ENCODE measurements at regions not wholly inside any gene's neighbourhood (a gene's known extent, or its start where the extent isn't known, plus 50 kb on each side); places are given as distances from the start of the nearest gene placed in this dataset.
"Not testable (repeated sequence)": the region's sequence is repeated elsewhere in the genome, so short reads cannot be mapped to it uniquely, and the experiment has no call there.

DNA sequence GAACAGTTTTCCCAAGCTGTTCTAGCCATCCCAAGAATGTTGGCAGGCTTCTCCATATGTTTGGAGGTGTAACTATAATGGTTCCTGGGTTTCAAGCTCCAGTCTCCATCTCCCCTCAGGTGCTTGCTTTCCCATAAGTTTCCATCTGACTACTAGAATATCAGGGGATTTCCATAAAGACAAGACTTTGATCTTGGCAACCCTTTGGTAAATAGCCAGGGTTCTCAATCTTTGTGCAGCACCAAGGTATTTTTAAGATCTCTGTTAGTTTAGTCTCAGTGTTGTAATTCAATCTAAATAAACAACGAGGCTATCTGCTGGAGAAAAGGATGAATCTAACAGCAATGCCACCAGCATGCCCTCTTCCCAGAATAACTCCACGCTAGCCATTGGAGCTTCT lies 56.7 kb downstream of the PPIAL4G start:
- TF ChIP-seq, protein P1, sequence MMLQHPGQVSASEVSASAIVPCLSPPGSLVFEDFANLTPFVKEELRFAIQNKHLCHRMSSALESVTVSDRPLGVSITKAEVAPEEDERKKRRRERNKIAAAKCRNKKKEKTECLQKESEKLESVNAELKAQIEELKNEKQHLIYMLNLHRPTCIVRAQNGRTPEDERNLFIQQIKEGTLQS (IDR thresholded peaks at IDR 0.05; ENCODE audit: borderline replicate concordance, extremely low read depth, low read depth, low read length), result not testable (repeated sequence)
- TF ChIP-seq, protein P2, sequence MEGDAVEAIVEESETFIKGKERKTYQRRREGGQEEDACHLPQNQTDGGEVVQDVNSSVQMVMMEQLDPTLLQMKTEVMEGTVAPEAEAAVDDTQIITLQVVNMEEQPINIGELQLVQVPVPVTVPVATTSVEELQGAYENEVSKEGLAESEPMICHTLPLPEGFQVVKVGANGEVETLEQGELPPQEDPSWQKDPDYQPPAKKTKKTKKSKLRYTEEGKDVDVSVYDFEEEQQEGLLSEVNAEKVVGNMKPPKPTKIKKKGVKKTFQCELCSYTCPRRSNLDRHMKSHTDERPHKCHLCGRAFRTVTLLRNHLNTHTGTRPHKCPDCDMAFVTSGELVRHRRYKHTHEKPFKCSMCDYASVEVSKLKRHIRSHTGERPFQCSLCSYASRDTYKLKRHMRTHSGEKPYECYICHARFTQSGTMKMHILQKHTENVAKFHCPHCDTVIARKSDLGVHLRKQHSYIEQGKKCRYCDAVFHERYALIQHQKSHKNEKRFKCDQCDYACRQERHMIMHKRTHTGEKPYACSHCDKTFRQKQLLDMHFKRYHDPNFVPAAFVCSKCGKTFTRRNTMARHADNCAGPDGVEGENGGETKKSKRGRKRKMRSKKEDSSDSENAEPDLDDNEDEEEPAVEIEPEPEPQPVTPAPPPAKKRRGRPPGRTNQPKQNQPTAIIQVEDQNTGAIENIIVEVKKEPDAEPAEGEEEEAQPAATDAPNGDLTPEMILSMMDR (IDR thresholded peaks at IDR 0.05 in 2 of 3, conservative IDR thresholded peaks at IDR 0.05 in 1 of 3; ENCODE audit: control insufficient read depth in 2 of 3, extremely low read depth in 1 of 3, insufficient read depth in 1 of 3, low read depth in 3 of 3, low read length in 3 of 3), result not testable (repeated sequence)
- not testable (repeated sequence) for TF ChIP-seq EZH2 (IDR thresholded peaks at IDR 0.05; ENCODE audit: borderline replicate concordance, control insufficient read depth, low read depth, low read length); MYC (IDR thresholded peaks at IDR 0.05; ENCODE audit: insufficient read depth, insufficient read length, insufficient replicate concordance, low read length, severe bottlenecking); POLR2AphosphoS5 (IDR thresholded peaks at IDR 0.05; ENCODE audit: low read length); NR2C2 (IDR thresholded peaks at IDR 0.05; ENCODE audit: borderline replicate concordance, control insufficient read depth, insufficient read length, low read depth); ETV6 (conservative IDR thresholded peaks at IDR 0.05 in 1 of 2, IDR thresholded peaks at IDR 0.05 in 1 of 2; ENCODE audit: borderline replicate concordance in 1 of 2, low read depth in 1 of 2); MYB (IDR thresholded peaks at IDR 0.05; ENCODE audit: borderline replicate concordance, low read depth, low read length); POLR2A (IDR thresholded peaks at IDR 0.05; ENCODE audit: low read depth, low read length); ZNF274 (IDR thresholded peaks at IDR 0.05; ENCODE audit: insufficient read depth, insufficient read length)
